ENCODE measurements at regions not wholly inside any gene's neighbourhood (a gene's known extent, or its start where the extent isn't known, plus 50 kb on each side); places are given as distances from the start of the nearest gene placed in this dataset.

DNA sequence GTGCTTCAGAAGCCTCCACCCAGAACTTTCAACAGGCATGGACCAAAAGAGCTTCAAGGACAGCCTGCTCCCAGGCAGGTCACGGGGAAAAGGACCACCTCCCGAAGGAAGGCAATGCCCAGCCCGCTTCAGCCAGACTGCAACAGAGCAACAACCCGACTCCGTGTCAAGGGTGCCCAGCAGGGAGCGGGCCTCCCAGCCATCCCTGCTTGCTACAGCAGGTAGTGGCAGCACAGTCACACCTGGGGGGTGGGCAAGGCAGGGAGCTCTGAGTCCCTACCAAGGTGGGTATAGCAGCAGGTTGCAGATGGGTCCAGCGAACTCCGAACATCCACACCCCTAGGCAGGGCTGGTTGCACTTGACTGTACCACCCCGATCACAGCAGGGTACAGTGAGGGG lies 467.8 kb upstream of the PFKP start:
- TF ChIP-seq CTCF (conservative IDR thresholded peaks at IDR 0.05; ENCODE audit: low read length) (no peak), EZH2phosphoT487 (IDR thresholded peaks at IDR 0.05; ENCODE audit: borderline replicate concordance, low read depth, low read length) (no peak)
